Gastrocnemius medialis (tissue), 4 donors: ENCODE measurements at regions not wholly inside any gene's neighbourhood (a gene's known extent, or its start where the extent isn't known, plus 50 kb on each side); places are given as distances from the start of the nearest gene placed in this dataset.

Experiments used
- ATAC-seq, 2 donors: fragments of 150-250 bp; one replicate each; pipeline ENCODE4 v1.9.1; 2016
- DNase-seq, 2 donors: peaks; one replicate each; pipeline ENCODE4 v3.0.0-alpha.2; 2019
- H3K27ac ChIP-seq, 4 donors: fragments of 200-600 bp; sonication (generic); 1 replicate in 1 of 4; 2 replicates in 3 of 4; pipeline ENCODE4 v1.5.1; 2016 to 2018; ENCODE audit warnings: mild to moderate bottlenecking in 2 of 4, moderate library complexity in 1 of 4
- H3K27me3 ChIP-seq, 3 donors: fragments of 200-600 bp; sonication (generic) in 2 of 3; 1 replicate in 1 of 3; 2 replicates in 2 of 3; pipeline versions ENCODE4 v1.5.1 to v1.6.0; 2016 to 2019; ENCODE audit warnings: mild to moderate bottlenecking in 1 of 3, moderate library complexity in 1 of 3
- H3K36me3 ChIP-seq, 2 donors: fragments of 200-600 bp; sonication (generic) in 1 of 2; one replicate each; pipeline ENCODE4 v1.5.1; 2017 to 2018
- H3K4me1 ChIP-seq, 2 donors: fragments of 200-600 bp; sonication (generic) in 1 of 2; one replicate each; pipeline ENCODE4 v1.5.1; 2016 to 2017; ENCODE audit warnings: mild to moderate bottlenecking in 2 of 2
- H3K4me3 ChIP-seq, 4 donors: fragments of 200-600 bp; sonication (generic) in 3 of 4; 1 replicate in 1 of 4; 2 replicates in 3 of 4; pipeline ENCODE4 v1.5.1; 2016 to 2019; ENCODE audit warnings: mild to moderate bottlenecking in 2 of 4
- H3K9me3 ChIP-seq, 3 donors: fragments of 200-600 bp; sonication (generic) in 2 of 3; 1 replicate in 1 of 3; 2 replicates in 2 of 3; pipeline ENCODE4 v1.5.1; 2016 to 2019
- POLR2A ChIP-seq, 2 donors: fragments of 450-650 bp; IDR thresholded peaks; one replicate each; pipeline ENCODE4 v1.6.1; 2017; ENCODE audit warnings: antibody characterized with exemption in 2 of 2, mild to moderate bottlenecking in 2 of 2, moderate library complexity in 2 of 2
- in situ Hi-C, 4 donors: fragments of 200-750 bp; cut with MboI; loops; one replicate each; pipeline versions ENCODE4 v1.15.0 to v1.8.0; 2017; ENCODE audit warnings: low sequenced_read_pairs in 4 of 4
- intact Hi-C: fragments of 100-400 bp; cut with DNase I; formaldehyde crosslinking; loops from one replicate; pipeline ENCODE4 v1.15.1; 2023; ENCODE audit warnings: low total_unique reads
- TF ChIP-seq, protein P1 (sequence below), 5 experiments: fragments of 450-650 bp in 3 of 5; fragments of 200-600 bp in 2 of 5; sonication (generic) in 2 of 5; IDR thresholded peaks in 4 of 5; conservative IDR thresholded peaks in 1 of 5; 1 replicate in 4 of 5; 2 replicates in 1 of 5; pipeline ENCODE4 v1.5.1; 2016 to 2019; ENCODE audit warnings: antibody characterized with exemption in 5 of 5, mild to moderate bottlenecking in 3 of 5, moderate library complexity in 3 of 5

DNA sequence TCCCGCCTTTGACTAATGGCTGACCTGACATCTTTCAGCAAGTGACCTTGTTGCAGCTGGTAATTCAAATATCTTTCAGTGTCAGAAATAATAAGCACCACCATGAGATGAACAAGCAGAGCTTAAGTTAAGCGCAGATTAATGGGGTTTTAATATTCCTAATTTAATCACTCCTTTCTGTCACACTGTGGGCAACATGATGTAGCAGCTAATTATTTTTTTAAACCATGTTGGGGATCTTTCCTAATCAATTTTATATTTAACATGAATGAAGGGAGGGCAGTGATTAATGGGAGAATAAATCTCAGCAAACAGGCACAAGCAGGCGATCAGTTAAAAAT, 353.6 kb upstream of the TNRC6C start:
- no peak for TF ChIP-seq POLR2A (IDR thresholded peaks at IDR 0.05)
- TF ChIP-seq, protein P1, sequence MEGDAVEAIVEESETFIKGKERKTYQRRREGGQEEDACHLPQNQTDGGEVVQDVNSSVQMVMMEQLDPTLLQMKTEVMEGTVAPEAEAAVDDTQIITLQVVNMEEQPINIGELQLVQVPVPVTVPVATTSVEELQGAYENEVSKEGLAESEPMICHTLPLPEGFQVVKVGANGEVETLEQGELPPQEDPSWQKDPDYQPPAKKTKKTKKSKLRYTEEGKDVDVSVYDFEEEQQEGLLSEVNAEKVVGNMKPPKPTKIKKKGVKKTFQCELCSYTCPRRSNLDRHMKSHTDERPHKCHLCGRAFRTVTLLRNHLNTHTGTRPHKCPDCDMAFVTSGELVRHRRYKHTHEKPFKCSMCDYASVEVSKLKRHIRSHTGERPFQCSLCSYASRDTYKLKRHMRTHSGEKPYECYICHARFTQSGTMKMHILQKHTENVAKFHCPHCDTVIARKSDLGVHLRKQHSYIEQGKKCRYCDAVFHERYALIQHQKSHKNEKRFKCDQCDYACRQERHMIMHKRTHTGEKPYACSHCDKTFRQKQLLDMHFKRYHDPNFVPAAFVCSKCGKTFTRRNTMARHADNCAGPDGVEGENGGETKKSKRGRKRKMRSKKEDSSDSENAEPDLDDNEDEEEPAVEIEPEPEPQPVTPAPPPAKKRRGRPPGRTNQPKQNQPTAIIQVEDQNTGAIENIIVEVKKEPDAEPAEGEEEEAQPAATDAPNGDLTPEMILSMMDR (IDR thresholded peaks at IDR 0.05 in 4 of 5, conservative IDR thresholded peaks at IDR 0.05 in 1 of 5), result no peak
- no peaks in the 10 kb centered on the region for H3K9me3 ChIP-seq
- DNase-seq (no peak), ATAC-seq (no peak)
- H3K27me3 ChIP-seq, result peaks cover 0 to 6% (median 0%) of the 10 kb centered on the region in 3 donors
- intact Hi-C loops (loop anchor here (5.0 kb wide), 2 partner anchors 37 to 48 kb away; no protein-coding TSS in a partner anchor), in situ Hi-C loops (no loop called here)
- H3K4me3 ChIP-seq, result no peak overlapping the region
- H3K27ac ChIP-seq, result no peak overlapping the region
- H3K4me1 ChIP-seq, result peaks cover 27 to 31% of the 10 kb centered on the region in 2 donors
- H3K36me3 ChIP-seq, result no peaks in the 10 kb centered on the region

DNA sequence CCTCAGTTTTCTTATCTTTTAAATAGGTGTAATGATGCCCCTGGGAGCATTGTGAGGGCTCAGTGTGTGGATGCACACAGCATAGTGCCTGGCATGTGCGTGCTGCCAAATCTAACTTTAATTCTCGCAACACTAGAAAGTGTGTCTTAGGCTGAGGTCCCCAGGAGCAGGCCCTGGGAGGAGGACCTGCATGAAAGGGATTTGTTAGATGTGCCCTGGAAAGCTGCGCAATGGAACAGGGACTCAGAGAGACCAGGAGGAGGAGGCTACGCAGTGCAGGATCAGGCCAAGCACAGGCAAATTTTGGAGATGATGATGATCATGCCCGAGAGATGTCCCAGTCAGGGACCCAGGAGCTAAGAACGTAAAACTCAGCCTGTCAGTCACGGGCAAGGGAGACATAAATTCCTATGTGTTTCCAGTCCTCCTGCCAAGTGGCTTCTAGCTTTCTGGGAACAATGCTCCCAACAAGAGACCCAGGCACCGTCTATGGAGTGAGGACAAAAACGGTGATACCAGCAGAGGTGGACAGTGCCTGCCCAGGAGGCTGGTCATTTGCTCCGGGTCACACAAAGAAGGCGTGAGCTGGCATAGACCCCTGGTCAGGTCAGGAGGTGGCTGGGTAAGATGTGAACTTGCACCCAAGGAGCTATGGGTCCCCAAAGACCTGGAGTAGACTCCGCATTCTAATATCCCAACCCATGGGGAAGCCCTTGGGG, 352.2 kb upstream of the TNRC6C start:
- H3K27me3 ChIP-seq, result peaks cover 0 to 6% (median 0%) of the 10 kb centered on the region in 3 donors
- TF ChIP-seq POLR2A (IDR thresholded peaks at IDR 0.05), result no peak
- TF ChIP-seq, protein P1 (IDR thresholded peaks at IDR 0.05 in 4 of 5, conservative IDR thresholded peaks at IDR 0.05 in 1 of 5), result no peak
- peaks cover 22 to 26% of the 10 kb centered on the region in 2 donors for H3K4me1 ChIP-seq
- H3K27ac ChIP-seq, result no peak overlapping the region
- H3K4me3 ChIP-seq, result no peak overlapping the region
- intact Hi-C loops, result loop anchor here (5.0 kb wide), 1 partner anchor 36 kb away; no protein-coding TSS in a partner anchor
- H3K9me3 ChIP-seq, result no peaks in the 10 kb centered on the region
- in situ Hi-C loops, result no loop called here
- no peak for DNase-seq
- no peak for ATAC-seq
- H3K36me3 ChIP-seq, result no peaks in the 10 kb centered on the region

DNA sequence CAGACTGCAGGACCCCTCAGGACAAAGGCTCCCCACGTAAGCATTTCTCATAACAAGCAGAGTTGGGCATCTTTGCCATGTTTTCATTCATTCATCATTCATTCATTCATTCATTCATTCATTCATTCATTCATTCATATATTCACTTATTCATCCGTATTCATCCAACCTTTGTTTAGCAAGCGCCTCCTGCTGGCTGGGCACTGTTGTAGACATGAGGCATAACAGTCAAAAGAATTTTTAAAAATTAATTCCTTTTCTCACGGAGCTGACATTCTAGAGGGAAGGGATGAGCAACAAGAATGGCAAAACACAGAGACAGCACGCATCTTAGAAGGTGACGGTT, 351.7 kb upstream of the TNRC6C start:
- Histone ChIP-seq H3K36me3 (no peaks in the 10 kb centered on the region), H3K27me3 (peaks cover 0 to 6% (median 0%) of the 10 kb centered on the region in 3 donors), H3K4me3 (no peak overlapping the region), H3K27ac (no peak overlapping the region), H3K9me3 (no peaks in the 10 kb centered on the region), H3K4me1 (peaks cover 16 to 21% of the 10 kb centered on the region in 2 donors)
- intact Hi-C loops (loop anchor here (5.0 kb wide), 1 partner anchor 35 kb away; no protein-coding TSS in a partner anchor), in situ Hi-C loops (no loop called here)
- ATAC-seq (no peak), DNase-seq (no peak)
- TF ChIP-seq, protein P1 (IDR thresholded peaks at IDR 0.05 in 4 of 5, conservative IDR thresholded peaks at IDR 0.05 in 1 of 5), result peak in 1 of 5 experiments; percentile 9
- TF ChIP-seq POLR2A (IDR thresholded peaks at IDR 0.05), result no peak

DNA sequence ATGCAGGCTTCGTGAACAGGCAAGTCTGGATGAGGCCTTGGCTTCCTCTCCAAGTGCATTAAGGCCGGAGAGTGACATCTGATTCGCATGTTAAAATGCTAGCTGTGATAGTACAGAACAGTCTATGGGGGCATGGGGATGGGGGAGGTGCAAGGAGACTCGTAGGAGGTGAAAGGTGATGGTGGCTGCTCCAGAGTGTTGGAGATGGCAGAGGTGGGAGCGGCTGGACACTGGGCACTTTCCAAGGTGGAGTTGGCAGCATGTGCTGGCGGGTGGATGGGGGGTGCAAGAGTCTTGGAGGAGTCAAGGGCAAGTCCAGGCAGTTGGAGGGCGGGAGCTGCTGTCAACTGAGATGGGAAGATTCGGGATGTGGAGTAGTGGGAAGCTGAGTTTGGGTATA, 350.9 kb upstream of the TNRC6C start:
- intact Hi-C loops (loop anchor here (5.0 kb wide), 1 partner anchor 35 kb away; no protein-coding TSS in a partner anchor), in situ Hi-C loops (no loop called here)
- DNase-seq (no peak), ATAC-seq (no peak)
- H3K4me1 ChIP-seq, result peaks cover 10 to 13% of the 10 kb centered on the region in 2 donors
- no peaks in the 10 kb centered on the region for H3K36me3 ChIP-seq
- no peak overlapping the region for H3K4me3 ChIP-seq
- no peaks in the 10 kb centered on the region for H3K9me3 ChIP-seq
- no peak overlapping the region for H3K27ac ChIP-seq
- peaks cover 4 to 10% (median 5%) of the 10 kb centered on the region in 3 donors for H3K27me3 ChIP-seq
- TF ChIP-seq, protein P1 (IDR thresholded peaks at IDR 0.05 in 4 of 5, conservative IDR thresholded peaks at IDR 0.05 in 1 of 5), result no peak
- no peak for TF ChIP-seq POLR2A (IDR thresholded peaks at IDR 0.05)
